IPS-15b (cell line): ENCODE measurements at regions not wholly inside any gene's neighbourhood (a gene's known extent, or its start where the extent isn't known, plus 50 kb on each side); places are given as distances from the start of the nearest gene placed in this dataset.
"Not testable (repeated sequence)": the region's sequence is repeated elsewhere in the genome, so short reads cannot be mapped to it uniquely, and the experiment has no call there.

Source experiments
- H3K27me3 ChIP-seq: one replicate; pipeline ENCODE4 v1.6.1; 2013; ENCODE audit warnings: low read length; ENCODE audit not compliant: control insufficient read depth, insufficient read depth
- H3K36me3 ChIP-seq: one replicate; pipeline ENCODE4 v1.6.1; 2013; ENCODE audit warnings: low read length; ENCODE audit not compliant: control insufficient read depth, insufficient read depth
- H3K4me1 ChIP-seq: one replicate; pipeline ENCODE4 v1.6.1; 2013; ENCODE audit warnings: mild to moderate bottlenecking, low read length; ENCODE audit not compliant: control insufficient read depth, insufficient read depth
- H3K4me3 ChIP-seq: one replicate; pipeline ENCODE4 v1.5.1; 2013; ENCODE audit warnings: low read depth, low read length
- H3K9ac ChIP-seq: one replicate; pipeline ENCODE4 v1.6.1; 2013; ENCODE audit warnings: low read depth, mild to moderate bottlenecking, low read length
- H3K9me3 ChIP-seq: one replicate; pipeline ENCODE4 v1.6.1; 2013; ENCODE audit warnings: mild to moderate bottlenecking, low read length; ENCODE audit not compliant: control insufficient read depth, insufficient read depth

GRCh38 chr2:77864426-77864825 is 342.2 kb upstream of the LRRTM4 start:
- H3K36me3 ChIP-seq = no peaks in the 10 kb centered on the region
- no peaks in the 10 kb centered on the region for H3K9me3 ChIP-seq
- H3K4me3 ChIP-seq = no peak overlapping the region
- no peak overlapping the region for H3K9ac ChIP-seq
- H3K4me1 ChIP-seq = peaks cover 8% of the 10 kb centered on the region
- H3K27me3 ChIP-seq = no peaks in the 10 kb centered on the region

GRCh38 chr2:77866661-77867060 is 344.5 kb upstream of the LRRTM4 start:
- Histone ChIP-seq H3K36me3 (no peaks in the 10 kb centered on the region), H3K4me3 (no peak overlapping the region), H3K27me3 (no peaks in the 10 kb centered on the region), H3K9me3 (no peaks in the 10 kb centered on the region), H3K9ac (no peak overlapping the region), H3K4me1 (peaks cover 6% of the 10 kb centered on the region)

GRCh38 chr2:77867146-77867545 is 345.0 kb upstream of the LRRTM4 start:
- Histone ChIP-seq H3K36me3 (no peaks in the 10 kb centered on the region), H3K9me3 (no peaks in the 10 kb centered on the region), H3K4me3 (no peak overlapping the region), H3K4me1 (peaks cover 2% of the 10 kb centered on the region), H3K27me3 (no peaks in the 10 kb centered on the region), H3K9ac (no peak overlapping the region)

GRCh38 chr2:77873506-77873905 is 351.3 kb upstream of the LRRTM4 start:
- Histone ChIP-seq H3K9ac (no peak overlapping the region), H3K36me3 (no peaks in the 10 kb centered on the region), H3K9me3 (no peaks in the 10 kb centered on the region), H3K4me3 (no peak overlapping the region), H3K4me1 (no peaks in the 10 kb centered on the region), H3K27me3 (no peaks in the 10 kb centered on the region)

- not testable (repeated sequence) for H3K9ac ChIP-seq, H3K27me3 ChIP-seq, H3K4me3 ChIP-seq, H3K9me3 ChIP-seq, H3K36me3 ChIP-seq
- peaks cover 13% of the 10 kb centered on the region for H3K4me1 ChIP-seq
Measured at GRCh38 chr2:77900211-77900610, 378.0 kb upstream of the LRRTM4 start.

GRCh38 chr2:77910136-77910535 is 388.0 kb upstream of the LRRTM4 start:
- no peak overlapping the region for H3K4me3 ChIP-seq

GRCh38 chr2:77920838-77921366 is 398.7 kb upstream of the LRRTM4 start:
- Histone ChIP-seq H3K9ac (no peak overlapping the region), H3K27me3 (no peaks in the 10 kb centered on the region), H3K4me1 (no peaks in the 10 kb centered on the region), H3K9me3 (no peaks in the 10 kb centered on the region), H3K36me3 (no peaks in the 10 kb centered on the region), H3K4me3 (no peak overlapping the region)

More at GRCh38 chr2:77910136-77910535, 388.0 kb upstream of the LRRTM4 start:
- no peak overlapping the region for H3K9ac ChIP-seq
- H3K36me3 ChIP-seq = no peaks in the 10 kb centered on the region
- H3K27me3 ChIP-seq = no peaks in the 10 kb centered on the region
- H3K4me1 ChIP-seq = peaks cover 2% of the 10 kb centered on the region
- no peaks in the 10 kb centered on the region for H3K9me3 ChIP-seq

GRCh38 chr2:77922567-77922966 is 400.4 kb upstream of the LRRTM4 start:
- no peaks in the 10 kb centered on the region for H3K9me3 ChIP-seq
- H3K4me1 ChIP-seq = no peaks in the 10 kb centered on the region
- H3K36me3 ChIP-seq = no peaks in the 10 kb centered on the region
- no peak overlapping the region for H3K9ac ChIP-seq
- no peaks in the 10 kb centered on the region for H3K27me3 ChIP-seq
- H3K4me3 ChIP-seq = no peak overlapping the region

- no peak overlapping the region for H3K9ac ChIP-seq
- no peaks in the 10 kb centered on the region for H3K27me3 ChIP-seq
- no peaks in the 10 kb centered on the region for H3K9me3 ChIP-seq
- H3K4me3 ChIP-seq = no peak overlapping the region
- H3K36me3 ChIP-seq = no peaks in the 10 kb centered on the region
- H3K4me1 ChIP-seq = no peaks in the 10 kb centered on the region
Measured at GRCh38 chr2:77937366-77937765, 415.2 kb upstream of the LRRTM4 start.

- Histone ChIP-seq H3K4me3 (no peak overlapping the region), H3K4me1 (no peaks in the 10 kb centered on the region), H3K9me3 (no peaks in the 10 kb centered on the region), H3K9ac (no peak overlapping the region), H3K27me3 (no peaks in the 10 kb centered on the region), H3K36me3 (no peaks in the 10 kb centered on the region)
Measured at GRCh38 chr2:77938462-77938861, 416.3 kb upstream of the LRRTM4 start.

GRCh38 chr2:77939370-77939769 is 417.2 kb upstream of the LRRTM4 start:
- Histone ChIP-seq H3K9ac (no peak overlapping the region), H3K4me3 (no peak overlapping the region), H3K4me1 (no peaks in the 10 kb centered on the region), H3K9me3 (no peaks in the 10 kb centered on the region), H3K27me3 (no peaks in the 10 kb centered on the region), H3K36me3 (no peaks in the 10 kb centered on the region)

GRCh38 chr2:77939801-77940200 is 417.6 kb upstream of the LRRTM4 start:
- Histone ChIP-seq H3K4me1 (no peaks in the 10 kb centered on the region), H3K4me3 (no peak overlapping the region), H3K9me3 (no peaks in the 10 kb centered on the region), H3K27me3 (no peaks in the 10 kb centered on the region), H3K36me3 (no peaks in the 10 kb centered on the region), H3K9ac (no peak overlapping the region)
